Muscle layer of colon (tissue), 2 donors: ENCODE measurements at regions not wholly inside any gene's neighbourhood (a gene's known extent, or its start where the extent isn't known, plus 50 kb on each side); places are given as distances from the start of the nearest gene placed in this dataset.

Source experiments
- H3K27ac ChIP-seq: one replicate; pipeline ENCODE4 v1.7.0; 2013; ENCODE audit warnings: low read depth, mild to moderate bottlenecking, low read length, moderate library complexity
- H3K27me3 ChIP-seq, 2 donors: one replicate each; pipeline ENCODE4 v1.7.0; 2013; ENCODE audit warnings: low read length in 2 of 2, mild to moderate bottlenecking in 2 of 2; ENCODE audit not compliant: insufficient read depth in 2 of 2, control insufficient read depth in 1 of 2
- H3K36me3 ChIP-seq: one replicate; pipeline ENCODE4 v1.7.0; 2013; ENCODE audit warnings: mild to moderate bottlenecking, low read length; ENCODE audit not compliant: insufficient read depth
- H3K4me1 ChIP-seq: one replicate; pipeline ENCODE4 v1.7.0; 2013; ENCODE audit warnings: mild to moderate bottlenecking, low read length; ENCODE audit not compliant: insufficient read depth
- H3K4me3 ChIP-seq, 2 donors: one replicate each; pipeline ENCODE4 v1.7.0; 2013; ENCODE audit warnings: low read length in 2 of 2, low read depth in 1 of 2, mild to moderate bottlenecking in 1 of 2, moderate library complexity in 1 of 2
- H3K9ac ChIP-seq: one replicate; pipeline ENCODE4 v1.7.0; 2013; ENCODE audit warnings: low read length
- H3K9me3 ChIP-seq: one replicate; pipeline ENCODE4 v1.7.0; 2013; ENCODE audit warnings: mild to moderate bottlenecking, low read length
- donor health status: abdominal sarcoma.
- donor health status: Adenocarcinoma of cecum.

- Histone ChIP-seq H3K36me3 (no peaks in the 10 kb centered on the region), H3K27ac (no peak overlapping the region), H3K9me3 (no peaks in the 10 kb centered on the region), H3K4me1 (peaks cover 4% of the 10 kb centered on the region), H3K27me3 (no peaks in the 10 kb centered on the region), H3K4me3 (no peak overlapping the region), H3K9ac (no peak overlapping the region)
These were observed 284.9 kb upstream of the RUNX1 start for GRCh38 chr21:35333831-35334618.

- no peaks in the 10 kb centered on the region for H3K9me3 ChIP-seq
- H3K9ac ChIP-seq = no peak overlapping the region
- H3K4me3 ChIP-seq = no peak overlapping the region
- H3K4me1 ChIP-seq = peaks cover 8% of the 10 kb centered on the region
- H3K27me3 ChIP-seq = no peaks in the 10 kb centered on the region
- H3K36me3 ChIP-seq = no peaks in the 10 kb centered on the region
- H3K27ac ChIP-seq = no peak overlapping the region
These were observed 283.8 kb upstream of the RUNX1 start for GRCh38 chr21:35332841-35333426.

- Histone ChIP-seq H3K9ac (no peak overlapping the region), H3K9me3 (no peaks in the 10 kb centered on the region), H3K4me1 (peaks cover 26% of the 10 kb centered on the region), H3K4me3 (no peak overlapping the region), H3K27me3 (no peaks in the 10 kb centered on the region), H3K36me3 (no peaks in the 10 kb centered on the region), H3K27ac (no peak overlapping the region)
These were observed 281.0 kb upstream of the RUNX1 start for GRCh38 chr21:35329940-35330660.

- H3K27ac ChIP-seq = no peak overlapping the region
- no peaks in the 10 kb centered on the region for H3K9me3 ChIP-seq
- H3K36me3 ChIP-seq = no peaks in the 10 kb centered on the region
- H3K4me1 ChIP-seq = peaks cover 38% of the 10 kb centered on the region
- H3K4me3 ChIP-seq = no peak overlapping the region
- H3K9ac ChIP-seq = no peak overlapping the region
- H3K27me3 ChIP-seq = no peaks in the 10 kb centered on the region
These were observed 279.9 kb upstream of the RUNX1 start for GRCh38 chr21:35328856-35329455.

- H3K27me3 ChIP-seq = no peaks in the 10 kb centered on the region
- H3K27ac ChIP-seq = no peak overlapping the region
- no peak overlapping the region for H3K9ac ChIP-seq
- H3K4me1 ChIP-seq = peaks cover 45% of the 10 kb centered on the region
- H3K9me3 ChIP-seq = no peaks in the 10 kb centered on the region
- H3K36me3 ChIP-seq = no peaks in the 10 kb centered on the region
- no peak overlapping the region for H3K4me3 ChIP-seq
These were observed 277.6 kb upstream of the RUNX1 start for GRCh38 chr21:35326677-35327076.

- Histone ChIP-seq H3K27me3 (no peaks in the 10 kb centered on the region), H3K9ac (no peak overlapping the region), H3K9me3 (no peaks in the 10 kb centered on the region), H3K27ac (no peak overlapping the region), H3K36me3 (no peaks in the 10 kb centered on the region), H3K4me3 (no peak overlapping the region), H3K4me1 (peaks cover 45% of the 10 kb centered on the region)
These were observed 276.9 kb upstream of the RUNX1 start for GRCh38 chr21:35325953-35326352.

GRCh38 chr21:35324372-35325220, 275.5 kb upstream of the RUNX1 start:
- Histone ChIP-seq H3K9ac (peak overlapping the region; percentile 17), H3K4me3 (peak overlapping the region in 1 of 2 donors; percentile 4), H3K27me3 (no peaks in the 10 kb centered on the region), H3K36me3 (no peaks in the 10 kb centered on the region), H3K9me3 (no peaks in the 10 kb centered on the region), H3K4me1 (peaks cover 45% of the 10 kb centered on the region), H3K27ac (peak overlapping the region; percentile 88)

GRCh38 chr21:35323947-35324346, 274.8 kb upstream of the RUNX1 start:
- H3K9ac ChIP-seq = no peak overlapping the region
- H3K9me3 ChIP-seq = no peaks in the 10 kb centered on the region
- no peaks in the 10 kb centered on the region for H3K36me3 ChIP-seq
- peak overlapping the region; percentile 88 for H3K27ac ChIP-seq
- H3K4me1 ChIP-seq = peaks cover 40% of the 10 kb centered on the region
- H3K4me3 ChIP-seq = no peak overlapping the region
- H3K27me3 ChIP-seq = no peaks in the 10 kb centered on the region

- Histone ChIP-seq H3K9ac (no peak overlapping the region), H3K27me3 (no peaks in the 10 kb centered on the region), H3K9me3 (no peaks in the 10 kb centered on the region)
These were observed 272.5 kb upstream of the RUNX1 start for GRCh38 chr21:35321322-35322200.

GRCh38 chr21:35319684-35320283, 270.7 kb upstream of the RUNX1 start:
- Histone ChIP-seq H3K4me1 (peaks cover 16% of the 10 kb centered on the region), H3K27ac (no peak overlapping the region), H3K9me3 (no peaks in the 10 kb centered on the region), H3K36me3 (no peaks in the 10 kb centered on the region), H3K4me3 (no peak overlapping the region), H3K9ac (no peak overlapping the region), H3K27me3 (no peaks in the 10 kb centered on the region)

More at GRCh38 chr21:35321322-35322200, 272.5 kb upstream of the RUNX1 start:
- H3K36me3 ChIP-seq = no peaks in the 10 kb centered on the region
- H3K4me3 ChIP-seq = no peak overlapping the region
- H3K4me1 ChIP-seq = peaks cover 31% of the 10 kb centered on the region
- H3K27ac ChIP-seq = no peak overlapping the region
